OCI-LY1 (cell line): ENCODE measurements at regions not wholly inside any gene's neighbourhood (a gene's known extent, or its start where the extent isn't known, plus 50 kb on each side); places are given as distances from the start of the nearest gene placed in this dataset.

ENCODE experiments used
- H2AFZ ChIP-seq: fragments of 200-600 bp; sonication (generic), shearing (Covaris generic); 2 replicates; pipeline ENCODE4 v1.6.0; 2014; ENCODE audit warnings: antibody characterized with exemption, mild to moderate bottlenecking, low read length
- H3F3A ChIP-seq: fragments of 200-600 bp; sonication (generic), shearing (Covaris generic); 2 replicates; pipeline ENCODE4 v1.6.0; 2014; ENCODE audit warnings: mild to moderate bottlenecking, antibody characterized with exemption, low read length, moderate library complexity; ENCODE audit not compliant: insufficient read depth
- H3K27ac ChIP-seq: fragments of 200-600 bp; sonication (generic); 2 replicates; pipeline ENCODE4 v1.5.1; 2014; ENCODE audit warnings: low read length, mixed run types, mild to moderate bottlenecking, low read depth; ENCODE audit not compliant: poor library complexity, severe bottlenecking
- H3K27me3 ChIP-seq: fragments of 200-600 bp; sonication (generic); 2 replicates; pipeline ENCODE4 v1.6.0; 2014; ENCODE audit warnings: antibody characterized with exemption, mild to moderate bottlenecking, low read length, moderate library complexity; ENCODE audit not compliant: insufficient read depth
- H3K36me3 ChIP-seq: fragments of 200-600 bp; sonication (generic); 2 replicates; pipeline ENCODE4 v1.6.1; 2014; ENCODE audit warnings: mild to moderate bottlenecking, antibody characterized with exemption, low read length, moderate library complexity, mixed read lengths; ENCODE audit not compliant: insufficient read depth
- H3K4me1 ChIP-seq: fragments of 200-600 bp; sonication (generic); 2 replicates; pipeline ENCODE4 v1.5.1; 2014; ENCODE audit warnings: mild to moderate bottlenecking, low read length, moderate library complexity; ENCODE audit not compliant: insufficient read depth, severe bottlenecking
- H3K4me2 ChIP-seq: fragments of 200-600 bp; sonication (generic), shearing (Covaris generic); 2 replicates; pipeline ENCODE4 v1.6.1; 2014; ENCODE audit warnings: low read length
- H3K4me3 ChIP-seq: fragments of 200-600 bp; sonication (generic); 2 replicates; pipeline ENCODE4 v1.5.1; 2014; ENCODE audit warnings: low read length, low read depth, mild to moderate bottlenecking, mixed read lengths; ENCODE audit not compliant: poor library complexity, severe bottlenecking
- H3K79me2 ChIP-seq: fragments of 200-600 bp; shearing (Covaris generic); 2 replicates; pipeline ENCODE4 v1.6.1; 2016; ENCODE audit warnings: mixed run types, low read length, mixed read lengths; ENCODE audit not compliant: insufficient read depth
- H3K9ac ChIP-seq: fragments of 200-600 bp; sonication (generic), shearing (Covaris generic); 2 replicates; pipeline ENCODE4 v1.6.1; 2014; ENCODE audit warnings: mild to moderate bottlenecking, low read length, mixed read lengths
- H3K9me2 ChIP-seq: fragments of 200-600 bp; sonication (generic), shearing (Covaris generic); 2 replicates; pipeline ENCODE4 v1.6.1; 2014; ENCODE audit warnings: low read depth, mild to moderate bottlenecking, low read length, mixed read lengths
- H3K9me3 ChIP-seq: fragments of 200-600 bp; shearing (Covaris generic); 2 replicates; pipeline ENCODE4 v1.6.1; 2014; ENCODE audit warnings: low read length, mixed read lengths
- H4K20me1 ChIP-seq: fragments of 200-600 bp; sonication (generic), shearing (Covaris generic); 2 replicates; pipeline ENCODE4 v1.6.0; 2016; ENCODE audit warnings: mild to moderate bottlenecking, low read length; ENCODE audit not compliant: insufficient read depth
- EZH2 ChIP-seq: fragments of 200-600 bp; sonication (generic), shearing (Covaris generic); IDR thresholded peaks from 2 replicates; pipeline ENCODE4 v1.8.0; 2017; ENCODE audit warnings: borderline replicate concordance, mixed run types, mild to moderate bottlenecking, antibody characterized with exemption, low read length, moderate library complexity, mixed read lengths
- TF ChIP-seq, protein P1 (sequence below): fragments of 200-600 bp; sonication (generic), shearing (Covaris generic); IDR thresholded peaks from 2 replicates; pipeline ENCODE4 v1.5.1; 2017; ENCODE audit warnings: mild to moderate bottlenecking, antibody characterized with exemption, low read length, moderate library complexity, mixed read lengths

DNA sequence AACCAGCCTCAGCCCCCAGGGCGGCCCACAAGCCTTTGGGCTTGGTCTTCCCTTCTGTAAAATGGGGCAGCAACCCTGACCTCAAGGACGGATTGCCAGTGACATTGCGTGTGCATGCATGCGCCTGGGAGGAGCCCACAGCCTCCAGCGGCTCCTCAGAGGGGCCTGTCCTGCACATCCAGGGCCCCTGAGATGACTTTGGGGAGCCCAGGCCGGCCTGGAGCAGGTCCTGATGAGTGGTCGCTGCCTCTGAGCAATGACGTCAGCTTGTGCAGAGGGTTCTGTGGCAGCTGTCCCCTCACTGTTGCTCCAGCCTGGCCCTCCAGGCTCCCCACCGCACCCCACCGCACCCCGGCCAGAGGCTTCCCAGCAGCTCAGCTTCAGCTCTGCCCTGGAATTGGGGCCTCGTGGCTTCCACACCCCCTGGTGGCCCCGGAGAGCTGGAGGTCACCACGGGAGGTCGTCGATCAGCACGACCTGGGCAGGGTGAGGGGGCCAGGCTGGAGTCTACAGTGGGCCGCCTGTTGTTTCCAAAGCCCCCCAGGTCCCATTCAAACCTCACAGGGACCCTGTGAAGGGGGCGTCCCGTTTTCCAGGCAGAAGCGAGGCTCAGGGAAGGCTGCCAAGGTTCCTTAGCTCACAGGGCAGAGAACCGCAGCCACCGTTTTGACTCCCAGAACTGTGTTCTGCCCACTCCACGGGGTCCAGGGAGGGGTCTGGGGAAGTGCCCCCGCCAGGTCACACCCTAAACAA is 341.8 kb downstream of the SEC14L1 start:
- H3K4me3 ChIP-seq: no peak overlapping the region
- no peak overlapping the region for H3K4me2 ChIP-seq
- peaks cover 68% of the 10 kb centered on the region for H3K79me2 ChIP-seq
- H3K9me2 ChIP-seq: no peaks in the 10 kb centered on the region
- peaks cover 93% of the 10 kb centered on the region for H3K36me3 ChIP-seq
- H2AFZ ChIP-seq: no peak overlapping the region
- no peak overlapping the region for H3K9ac ChIP-seq
- H3K9me3 ChIP-seq: no peaks in the 10 kb centered on the region
- no peaks in the 10 kb centered on the region for H4K20me1 ChIP-seq
- H3F3A ChIP-seq: no peaks in the 10 kb centered on the region
- no peaks in the 10 kb centered on the region for H3K27me3 ChIP-seq
- no peak overlapping the region for H3K27ac ChIP-seq
- peaks cover 38% of the 10 kb centered on the region for H3K4me1 ChIP-seq
- TF ChIP-seq EZH2: no peak
- TF ChIP-seq, protein P1, sequence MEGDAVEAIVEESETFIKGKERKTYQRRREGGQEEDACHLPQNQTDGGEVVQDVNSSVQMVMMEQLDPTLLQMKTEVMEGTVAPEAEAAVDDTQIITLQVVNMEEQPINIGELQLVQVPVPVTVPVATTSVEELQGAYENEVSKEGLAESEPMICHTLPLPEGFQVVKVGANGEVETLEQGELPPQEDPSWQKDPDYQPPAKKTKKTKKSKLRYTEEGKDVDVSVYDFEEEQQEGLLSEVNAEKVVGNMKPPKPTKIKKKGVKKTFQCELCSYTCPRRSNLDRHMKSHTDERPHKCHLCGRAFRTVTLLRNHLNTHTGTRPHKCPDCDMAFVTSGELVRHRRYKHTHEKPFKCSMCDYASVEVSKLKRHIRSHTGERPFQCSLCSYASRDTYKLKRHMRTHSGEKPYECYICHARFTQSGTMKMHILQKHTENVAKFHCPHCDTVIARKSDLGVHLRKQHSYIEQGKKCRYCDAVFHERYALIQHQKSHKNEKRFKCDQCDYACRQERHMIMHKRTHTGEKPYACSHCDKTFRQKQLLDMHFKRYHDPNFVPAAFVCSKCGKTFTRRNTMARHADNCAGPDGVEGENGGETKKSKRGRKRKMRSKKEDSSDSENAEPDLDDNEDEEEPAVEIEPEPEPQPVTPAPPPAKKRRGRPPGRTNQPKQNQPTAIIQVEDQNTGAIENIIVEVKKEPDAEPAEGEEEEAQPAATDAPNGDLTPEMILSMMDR: no peak

DNA sequence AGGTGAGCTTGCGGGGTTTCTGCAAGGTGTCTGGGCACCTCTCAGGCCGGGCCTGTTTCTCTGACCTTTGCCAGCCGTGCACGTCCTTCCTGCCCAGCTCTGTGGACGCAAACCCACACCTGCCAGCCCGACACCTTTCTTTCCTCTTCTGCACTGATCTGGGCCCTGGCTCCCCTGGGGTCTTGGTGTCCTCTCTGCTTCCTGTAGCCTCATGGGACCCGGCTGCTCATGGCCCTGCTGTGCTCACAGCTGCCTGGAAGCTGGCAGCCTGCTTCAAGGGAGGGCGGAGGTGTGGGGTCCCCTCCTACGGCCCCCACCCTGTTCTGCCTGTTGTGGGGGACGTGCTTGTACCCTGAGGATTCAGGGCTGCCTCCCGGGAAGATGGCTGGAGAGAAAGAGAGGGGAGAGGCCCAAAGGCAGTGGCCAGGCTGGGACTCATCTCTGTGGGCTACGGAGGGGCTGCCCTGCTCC is 342.4 kb downstream of the SEC14L1 start:
- peaks cover 62% of the 10 kb centered on the region for H3K79me2 ChIP-seq
- TF ChIP-seq, protein P1: no peak
- no peak for TF ChIP-seq EZH2

DNA sequence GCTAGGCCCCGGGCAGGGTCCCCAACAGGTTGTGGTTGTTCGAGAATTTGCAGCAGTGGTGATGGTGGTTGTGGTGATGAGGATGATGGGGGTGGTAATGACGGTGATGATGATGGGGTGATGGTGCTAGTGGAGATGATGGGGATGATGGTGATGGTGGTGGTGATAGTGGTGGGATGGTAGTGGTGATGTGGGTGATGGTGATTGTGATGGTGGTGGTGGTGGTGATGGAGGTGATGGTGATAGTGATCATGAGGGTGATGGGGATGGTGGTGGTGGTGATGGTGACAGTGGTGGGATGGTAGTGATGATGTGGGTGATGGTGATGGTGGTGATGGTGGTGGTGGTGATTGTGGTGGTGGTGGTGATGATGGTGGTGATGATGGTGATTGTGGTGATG is 343.3 kb downstream of the SEC14L1 start:
- no peak overlapping the region for H3K9ac ChIP-seq
- TF ChIP-seq, protein P1: no peak
- H3K27ac ChIP-seq: no peak overlapping the region
- no peaks in the 10 kb centered on the region for H3K9me3 ChIP-seq
- H3K4me2 ChIP-seq: no peak overlapping the region
- no peaks in the 10 kb centered on the region for H3K9me2 ChIP-seq
- peaks cover 97% of the 10 kb centered on the region for H3K36me3 ChIP-seq
- no peaks in the 10 kb centered on the region for H4K20me1 ChIP-seq
- H2AFZ ChIP-seq: no peak overlapping the region
- no peak overlapping the region for H3K4me3 ChIP-seq
- no peaks in the 10 kb centered on the region for H3K27me3 ChIP-seq
- no peaks in the 10 kb centered on the region for H3F3A ChIP-seq
- H3K79me2 ChIP-seq: peaks cover 52% of the 10 kb centered on the region
- H3K4me1 ChIP-seq: peaks cover 36% of the 10 kb centered on the region

More for the DNA sequence above, 342.4 kb downstream of the SEC14L1 start:
- H2AFZ ChIP-seq: no peak overlapping the region
- H3K9me3 ChIP-seq: no peaks in the 10 kb centered on the region
- H3F3A ChIP-seq: no peaks in the 10 kb centered on the region
- no peaks in the 10 kb centered on the region for H3K27me3 ChIP-seq
- H3K27ac ChIP-seq: no peak overlapping the region
- no peaks in the 10 kb centered on the region for H4K20me1 ChIP-seq
- H3K4me1 ChIP-seq: peaks cover 36% of the 10 kb centered on the region
- H3K9me2 ChIP-seq: no peaks in the 10 kb centered on the region
- no peak overlapping the region for H3K9ac ChIP-seq
- no peak overlapping the region for H3K4me2 ChIP-seq
- peaks cover 94% of the 10 kb centered on the region for H3K36me3 ChIP-seq
- no peak overlapping the region for H3K4me3 ChIP-seq
